ENCODE measurements at regions not wholly inside any gene's neighbourhood (a gene's known extent, or its start where the extent isn't known, plus 50 kb on each side); places are given as distances from the start of the nearest gene placed in this dataset.

GRCh38 chr6:145147559-145147958 is 587.8 kb downstream of the EPM2A start:
- TF ChIP-seq CTCF (IDR thresholded peaks at IDR 0.05; ENCODE audit: low read depth, low read length, poor library complexity, severe bottlenecking) = no peak
- no peak for TF ChIP-seq EZH2phosphoT487 (IDR thresholded peaks at IDR 0.05; ENCODE audit: borderline replicate concordance, low read length)
